ENCODE measurements at regions not wholly inside any gene's neighbourhood (a gene's known extent, or its start where the extent isn't known, plus 50 kb on each side); places are given as distances from the start of the nearest gene placed in this dataset.

DNA sequence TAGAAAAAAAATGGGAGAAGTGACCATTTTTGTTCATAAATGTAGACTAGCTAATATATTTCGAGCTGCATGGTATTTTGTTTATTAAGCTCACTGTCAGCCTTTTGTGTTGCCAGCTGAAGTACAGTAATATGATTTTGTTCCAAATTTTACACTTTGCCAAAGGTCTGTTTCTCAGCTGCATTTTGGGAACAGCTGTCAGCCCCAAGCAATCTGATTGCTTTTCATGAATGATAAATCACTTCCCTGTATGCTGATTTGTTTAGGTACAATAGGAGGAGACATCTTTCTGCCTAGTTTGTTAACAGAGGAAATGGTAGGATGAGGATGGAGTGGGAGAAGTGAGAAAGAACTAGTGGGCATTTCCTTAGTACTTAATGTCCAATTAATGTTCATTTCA lies 79.3 kb downstream of the NABP1 start:
- TF ChIP-seq, protein P1, sequence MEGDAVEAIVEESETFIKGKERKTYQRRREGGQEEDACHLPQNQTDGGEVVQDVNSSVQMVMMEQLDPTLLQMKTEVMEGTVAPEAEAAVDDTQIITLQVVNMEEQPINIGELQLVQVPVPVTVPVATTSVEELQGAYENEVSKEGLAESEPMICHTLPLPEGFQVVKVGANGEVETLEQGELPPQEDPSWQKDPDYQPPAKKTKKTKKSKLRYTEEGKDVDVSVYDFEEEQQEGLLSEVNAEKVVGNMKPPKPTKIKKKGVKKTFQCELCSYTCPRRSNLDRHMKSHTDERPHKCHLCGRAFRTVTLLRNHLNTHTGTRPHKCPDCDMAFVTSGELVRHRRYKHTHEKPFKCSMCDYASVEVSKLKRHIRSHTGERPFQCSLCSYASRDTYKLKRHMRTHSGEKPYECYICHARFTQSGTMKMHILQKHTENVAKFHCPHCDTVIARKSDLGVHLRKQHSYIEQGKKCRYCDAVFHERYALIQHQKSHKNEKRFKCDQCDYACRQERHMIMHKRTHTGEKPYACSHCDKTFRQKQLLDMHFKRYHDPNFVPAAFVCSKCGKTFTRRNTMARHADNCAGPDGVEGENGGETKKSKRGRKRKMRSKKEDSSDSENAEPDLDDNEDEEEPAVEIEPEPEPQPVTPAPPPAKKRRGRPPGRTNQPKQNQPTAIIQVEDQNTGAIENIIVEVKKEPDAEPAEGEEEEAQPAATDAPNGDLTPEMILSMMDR (conservative IDR thresholded peaks at IDR 0.05; ENCODE audit: low read depth, low read length), result no peak
- no peak for TF ChIP-seq EZH2 (IDR thresholded peaks at IDR 0.05; ENCODE audit: low read length, unreplicated experiment)
- TF ChIP-seq EZH2phosphoT487 (IDR thresholded peaks at IDR 0.05; ENCODE audit: borderline replicate concordance, low read length), result no peak

Measured in PC-3 (cell line).